ENCODE measurements at regions not wholly inside any gene's neighbourhood (a gene's known extent, or its start where the extent isn't known, plus 50 kb on each side); places are given as distances from the start of the nearest gene placed in this dataset.

DNA sequence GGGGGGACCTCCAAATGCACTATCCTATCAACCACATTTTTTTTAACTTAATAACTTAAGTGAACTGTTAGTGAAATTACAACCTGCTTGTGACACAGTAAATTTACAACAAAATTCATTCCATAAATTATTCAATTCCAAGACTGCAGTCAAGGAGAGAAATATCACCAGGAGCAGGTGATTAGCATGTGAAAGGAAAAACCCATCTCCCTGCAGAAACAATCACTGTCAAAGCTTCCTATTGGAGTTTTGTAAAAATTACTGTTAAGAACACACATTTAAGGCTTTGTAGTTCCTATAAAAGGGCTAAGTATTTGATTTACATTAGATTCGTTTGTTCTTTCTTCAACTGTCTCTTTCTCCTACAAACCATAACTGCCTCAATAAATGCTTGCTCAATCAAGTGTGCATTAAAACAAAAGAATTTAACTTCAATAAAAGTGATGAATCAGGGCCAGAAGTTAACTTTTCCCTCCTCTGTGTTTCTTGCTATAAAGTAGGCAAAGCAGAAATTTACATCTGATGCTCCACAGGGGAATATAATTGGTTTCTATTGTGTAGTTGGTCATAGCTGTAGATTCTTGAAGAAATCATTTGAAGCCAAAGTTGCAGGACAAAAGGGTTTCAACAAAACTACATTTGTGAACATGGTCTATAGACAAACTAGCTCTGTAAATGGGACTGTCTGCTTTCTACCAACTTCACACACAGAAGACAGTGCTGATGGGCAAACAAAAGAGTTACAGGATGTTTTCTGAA, 195.1 kb upstream of the PSMD7 start:
- Histone ChIP-seq H3K4me3 (ENCODE audit: low read depth, low read length, poor library complexity, severe bottlenecking) (no peak overlapping the region), H3K4me1 (ENCODE audit: insufficient read depth, low read length, poor library complexity, severe bottlenecking) (no peaks in the 10 kb centered on the region), H3K9me2 (ENCODE audit: insufficient read depth, low read length) (no peaks in the 10 kb centered on the region), H3K79me2 (ENCODE audit: insufficient read depth, low read depth, low read length) (no peaks in the 10 kb centered on the region), H3K4me2 (ENCODE audit: low read length) (no peak overlapping the region), H3K36me3 (ENCODE audit: insufficient read depth, low read length) (no peaks in the 10 kb centered on the region), H3K9me3 (ENCODE audit: low read length) (no peaks in the 10 kb centered on the region), H2AFZ (ENCODE audit: low read length) (no peak overlapping the region), H4K20me1 (ENCODE audit: insufficient read depth, low read length) (no peaks in the 10 kb centered on the region), H3K27ac (ENCODE audit: low read depth, low read length, poor library complexity, severe bottlenecking) (no peak overlapping the region)
- BruUV-seq (replicated peaks), result no TSS peak
- intact Hi-C loops (cut with micrococcal nuclease; ENCODE audit: unreplicated experiment), result no loop called here
- CTCF ChIA-PET (ENCODE audit: unreplicated experiment), result no interaction called here
- TF ChIP-seq, protein P1, sequence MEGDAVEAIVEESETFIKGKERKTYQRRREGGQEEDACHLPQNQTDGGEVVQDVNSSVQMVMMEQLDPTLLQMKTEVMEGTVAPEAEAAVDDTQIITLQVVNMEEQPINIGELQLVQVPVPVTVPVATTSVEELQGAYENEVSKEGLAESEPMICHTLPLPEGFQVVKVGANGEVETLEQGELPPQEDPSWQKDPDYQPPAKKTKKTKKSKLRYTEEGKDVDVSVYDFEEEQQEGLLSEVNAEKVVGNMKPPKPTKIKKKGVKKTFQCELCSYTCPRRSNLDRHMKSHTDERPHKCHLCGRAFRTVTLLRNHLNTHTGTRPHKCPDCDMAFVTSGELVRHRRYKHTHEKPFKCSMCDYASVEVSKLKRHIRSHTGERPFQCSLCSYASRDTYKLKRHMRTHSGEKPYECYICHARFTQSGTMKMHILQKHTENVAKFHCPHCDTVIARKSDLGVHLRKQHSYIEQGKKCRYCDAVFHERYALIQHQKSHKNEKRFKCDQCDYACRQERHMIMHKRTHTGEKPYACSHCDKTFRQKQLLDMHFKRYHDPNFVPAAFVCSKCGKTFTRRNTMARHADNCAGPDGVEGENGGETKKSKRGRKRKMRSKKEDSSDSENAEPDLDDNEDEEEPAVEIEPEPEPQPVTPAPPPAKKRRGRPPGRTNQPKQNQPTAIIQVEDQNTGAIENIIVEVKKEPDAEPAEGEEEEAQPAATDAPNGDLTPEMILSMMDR (conservative IDR thresholded peaks at IDR 0.05; ENCODE audit: low read length), result no peak
- no peak for TF ChIP-seq EZH2phosphoT487 (IDR thresholded peaks at IDR 0.05; ENCODE audit: borderline replicate concordance, low read depth, low read length)
- DNase-seq (ENCODE audit: low spot score), result no peak
- POLR2A ChIA-PET, result interaction anchor here (0.6 kb wide), 1 partner anchor 1628 kb away, joined by 4 read pairs; no protein-coding TSS in a partner anchor

DNA sequence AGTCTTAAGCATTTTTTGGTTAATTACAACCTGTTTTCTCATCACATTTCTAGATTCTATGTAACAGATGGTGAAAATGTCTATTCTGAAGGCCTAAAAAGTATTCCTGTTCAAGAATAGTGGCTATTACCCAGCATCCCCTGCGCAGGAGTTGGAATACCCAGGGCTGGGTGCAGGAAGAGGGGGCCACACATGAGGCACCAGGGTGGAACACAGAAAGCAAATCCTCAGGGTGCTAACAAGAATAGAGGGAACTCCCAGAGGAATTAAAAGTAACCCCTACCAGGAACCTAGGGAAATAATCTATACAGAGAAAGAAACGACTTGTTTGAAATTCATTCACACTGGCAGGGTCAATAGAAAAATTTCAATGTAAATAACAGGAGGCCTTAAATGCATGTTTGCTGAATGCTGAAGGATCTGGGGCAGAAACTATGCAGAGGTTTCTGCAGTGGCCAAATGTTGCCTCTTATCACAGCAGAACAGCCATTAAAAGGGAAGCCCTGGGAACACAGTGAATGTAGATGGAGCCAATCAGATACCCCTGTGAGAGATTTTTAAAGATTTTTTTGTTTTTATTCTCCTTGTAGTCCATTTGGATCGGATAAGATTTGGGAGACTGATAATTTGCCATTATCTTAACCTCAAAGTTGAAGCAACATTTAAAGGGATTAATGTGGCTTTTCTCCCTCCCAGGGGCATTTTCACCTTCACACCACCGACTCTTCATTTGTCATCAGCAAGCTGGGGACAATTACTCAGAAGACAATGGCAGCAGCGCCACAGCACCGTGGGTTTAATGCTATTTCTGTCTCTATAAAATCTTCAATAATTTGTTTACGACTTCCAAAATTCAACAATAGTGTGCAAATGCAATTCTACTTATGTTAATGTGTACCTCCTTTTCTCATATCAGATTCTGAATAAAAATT, 196.0 kb upstream of the PSMD7 start:
- H3K27ac ChIP-seq (ENCODE audit: low read depth, low read length, poor library complexity, severe bottlenecking), result no peak overlapping the region
- TF ChIP-seq, protein P1 (conservative IDR thresholded peaks at IDR 0.05; ENCODE audit: low read length), result no peak
- TF ChIP-seq EZH2phosphoT487 (IDR thresholded peaks at IDR 0.05; ENCODE audit: borderline replicate concordance, low read depth, low read length), result no peak
- BruUV-seq (replicated peaks), result no TSS peak
- no peaks in the 10 kb centered on the region for H3K9me3 ChIP-seq (ENCODE audit: low read length)
- no peaks in the 10 kb centered on the region for H3K36me3 ChIP-seq (ENCODE audit: insufficient read depth, low read length)
- CTCF ChIA-PET (ENCODE audit: unreplicated experiment), result no interaction called here
- intact Hi-C loops (cut with micrococcal nuclease; ENCODE audit: unreplicated experiment), result no loop called here
- no peak overlapping the region for H3K4me2 ChIP-seq (ENCODE audit: low read length)
- H3K79me2 ChIP-seq (ENCODE audit: insufficient read depth, low read depth, low read length), result no peaks in the 10 kb centered on the region
- no peak overlapping the region for H3K4me3 ChIP-seq (ENCODE audit: low read depth, low read length, poor library complexity, severe bottlenecking)
- no peaks in the 10 kb centered on the region for H4K20me1 ChIP-seq (ENCODE audit: insufficient read depth, low read length)
- DNase-seq (ENCODE audit: low spot score), result no peak
- no peaks in the 10 kb centered on the region for H3K9me2 ChIP-seq (ENCODE audit: insufficient read depth, low read length)
- H2AFZ ChIP-seq (ENCODE audit: low read length), result no peak overlapping the region
- POLR2A ChIA-PET, result no interaction called here
- no peaks in the 10 kb centered on the region for H3K4me1 ChIP-seq (ENCODE audit: insufficient read depth, low read length, poor library complexity, severe bottlenecking)

Measured in OCI-LY7 (cell line).